Superior temporal gyrus (tissue), 1 donor: ENCODE measurements at regions not wholly inside any gene's neighbourhood (a gene's known extent, or its start where the extent isn't known, plus 50 kb on each side); places are given as distances from the start of the nearest gene placed in this dataset.
"Not testable (repeated sequence)": the region's sequence is repeated elsewhere in the genome, so short reads cannot be mapped to it uniquely, and the experiment has no call there.

Experiments used
- DNase-seq: peaks from one replicate; pipeline ENCODE4 v3.0.0-alpha.2; 2016; ENCODE audit errors: extremely low spot score

DNA sequence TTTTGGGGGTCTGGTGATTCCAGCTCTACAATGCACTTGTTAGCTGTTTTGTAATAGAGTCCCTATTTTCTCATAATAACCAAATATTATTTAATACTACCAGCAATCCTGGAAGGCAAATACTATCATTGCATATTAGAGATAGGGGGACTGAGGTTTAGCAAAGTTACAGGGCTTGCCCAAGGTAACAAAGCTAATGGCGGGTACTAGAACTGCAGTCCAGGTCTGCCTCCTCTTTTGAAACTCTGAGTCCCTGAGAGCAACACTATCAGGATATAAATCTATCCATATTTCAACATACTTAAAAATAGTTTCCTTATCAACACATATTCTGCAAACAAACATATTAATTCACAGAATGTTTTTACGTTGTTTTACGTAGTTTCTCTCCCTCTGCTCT lies 235.5 kb upstream of the ACVR2A start:
- DNase-seq: no peak

DNA sequence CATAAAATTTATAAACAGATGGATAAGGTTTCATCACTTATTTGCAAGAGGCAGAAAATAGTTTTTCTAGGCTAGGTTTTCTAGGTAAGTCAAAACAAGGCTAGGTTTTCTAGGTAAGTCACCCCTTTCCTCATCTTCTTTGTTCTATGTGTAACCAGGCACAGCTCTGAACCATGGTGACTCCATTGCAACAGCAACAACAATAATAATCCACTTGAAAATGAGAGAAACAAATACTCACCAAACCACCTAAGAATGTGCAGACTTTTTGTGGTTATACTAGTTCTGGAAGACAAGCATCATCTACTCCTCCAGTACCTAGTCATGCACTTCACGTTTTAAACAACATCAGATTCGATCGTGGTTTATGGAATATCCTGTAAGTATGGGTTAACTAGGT lies 237.4 kb upstream of the ACVR2A start:
- no peak for DNase-seq

DNA sequence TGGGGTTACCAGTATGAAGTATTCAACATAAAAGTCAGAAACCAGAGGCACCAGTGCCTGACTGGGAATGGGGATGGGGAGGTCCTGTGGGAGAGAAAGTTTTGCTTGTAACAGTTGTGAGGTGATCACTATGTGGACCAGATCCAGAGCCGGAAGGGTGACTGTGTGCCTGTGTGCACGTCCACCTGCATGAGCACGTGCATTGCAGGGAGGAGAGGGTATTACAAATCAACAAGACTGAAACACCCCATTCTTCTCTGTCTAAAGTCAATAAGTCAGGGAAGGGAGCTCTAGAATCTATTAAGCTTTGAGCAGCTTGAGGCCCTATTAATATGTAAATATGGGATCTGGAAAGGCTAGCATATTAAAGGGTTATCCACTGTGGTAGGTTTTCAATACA lies 241.0 kb upstream of the ACVR2A start:
- no peak for DNase-seq

DNA sequence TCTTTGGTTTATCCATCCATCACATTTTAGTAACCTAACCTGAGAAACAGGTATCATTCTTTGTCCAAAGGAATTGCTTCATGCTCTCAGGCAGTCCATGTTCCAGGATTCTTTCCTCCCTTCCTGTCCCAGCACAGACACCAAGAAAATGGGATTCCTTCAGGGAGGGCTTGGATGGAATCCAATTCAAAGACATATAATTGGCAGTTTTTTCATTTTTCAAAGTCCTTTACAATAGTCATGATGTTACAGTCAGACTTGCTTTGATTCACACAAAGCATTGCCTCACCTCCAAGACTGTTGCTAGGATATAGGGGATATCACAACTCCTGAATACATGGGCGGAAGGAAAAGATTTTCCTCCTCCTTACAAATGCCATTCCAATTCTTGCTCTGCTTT lies 241.4 kb upstream of the ACVR2A start:
- DNase-seq: no peak

DNA sequence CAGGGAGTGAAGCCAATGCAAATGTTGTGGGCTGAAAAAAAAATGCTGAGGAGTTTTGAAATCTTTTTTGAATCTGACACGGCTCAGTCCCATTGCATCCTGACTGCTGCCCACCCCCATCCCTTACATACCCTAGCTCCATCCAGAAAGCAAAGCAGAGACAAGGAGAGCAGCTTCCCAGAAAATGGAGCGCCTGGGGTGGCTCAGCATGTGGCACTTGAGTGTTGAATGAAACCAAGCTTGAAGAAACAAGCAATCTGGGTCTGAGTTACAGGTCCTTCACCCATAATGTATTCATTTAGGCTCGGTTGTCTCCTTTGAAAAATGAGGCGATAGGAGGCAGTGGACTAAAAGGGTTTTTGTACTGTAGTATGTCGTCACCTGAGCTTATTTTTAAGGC lies 244.2 kb upstream of the ACVR2A start:
- DNase-seq: no peak

DNA sequence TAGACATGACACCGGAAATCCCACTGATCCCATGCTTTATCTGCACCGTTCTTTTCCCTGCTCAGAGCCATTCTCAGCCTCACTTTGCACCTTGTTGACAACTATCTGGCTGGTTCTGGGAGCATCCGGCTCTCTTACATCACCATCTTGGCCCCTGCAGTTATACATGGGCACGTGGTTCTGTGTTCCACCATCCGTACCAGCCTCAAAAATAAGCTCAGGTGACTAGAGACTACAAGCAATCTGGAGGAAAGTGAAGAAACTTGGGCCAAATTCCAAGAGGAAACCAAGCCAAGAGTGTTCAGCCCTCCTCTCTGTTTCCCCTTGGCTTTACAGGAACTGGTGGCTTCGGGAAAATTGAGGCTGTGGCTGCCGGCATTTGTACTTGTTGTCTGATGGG lies 244.6 kb upstream of the ACVR2A start:
- no peak for DNase-seq

DNA sequence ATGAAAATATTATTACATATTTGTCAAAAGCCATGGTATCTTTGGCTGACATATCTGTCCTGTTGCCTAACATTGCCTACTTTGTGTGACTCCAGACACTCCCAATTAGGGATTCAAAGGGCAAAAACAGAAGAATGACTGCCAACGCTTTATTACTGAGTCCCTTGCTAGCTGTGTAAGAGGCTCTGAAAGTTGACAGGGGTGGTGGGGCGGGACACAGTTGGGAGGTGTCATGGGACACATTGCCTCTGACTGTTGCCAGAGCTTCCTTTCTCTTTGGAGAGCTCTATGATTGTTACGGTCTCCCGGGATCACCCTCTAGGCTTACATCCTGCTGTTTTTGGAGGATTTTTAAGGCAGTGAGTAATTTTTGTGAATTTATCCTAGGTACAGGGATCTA lies 249.6 kb upstream of the ACVR2A start:
- no peak for DNase-seq

DNA sequence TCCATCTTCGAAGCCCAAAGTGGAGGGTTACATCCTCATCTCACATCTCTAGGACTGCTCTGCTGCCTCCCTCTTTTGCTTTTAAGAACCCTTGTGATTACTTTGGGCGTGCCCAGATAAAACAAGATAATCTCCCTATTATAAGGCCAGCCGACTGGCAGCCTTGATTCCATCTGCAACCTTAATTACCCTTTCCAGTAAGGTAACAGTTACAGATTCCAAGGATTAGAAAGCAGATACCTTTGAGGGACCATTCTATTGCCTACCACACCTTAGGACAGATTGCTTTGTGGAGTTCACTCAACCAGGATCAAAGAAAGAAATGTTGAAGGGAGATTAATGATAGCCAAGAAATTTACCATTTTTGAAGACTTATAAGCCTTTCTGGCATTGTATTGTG lies 250.8 kb upstream of the ACVR2A start:
- no peak for DNase-seq

DNA sequence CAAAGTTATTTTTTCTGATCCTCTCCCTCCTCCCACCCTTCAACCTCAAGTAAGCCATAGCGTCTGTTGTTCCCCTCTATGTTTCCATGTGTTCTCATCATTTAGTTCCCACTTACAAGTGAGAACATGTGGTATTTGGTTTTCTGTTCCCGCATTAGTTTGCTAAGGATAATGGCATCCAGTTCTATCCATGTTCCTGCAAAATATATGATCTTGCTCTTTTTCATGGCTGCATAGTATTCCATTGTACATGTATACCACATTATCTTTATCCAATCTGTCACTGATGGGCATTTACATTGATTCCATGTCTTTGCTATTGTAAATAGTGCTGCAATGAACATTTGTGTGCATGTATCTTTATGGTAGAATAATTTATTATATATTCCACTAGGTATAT lies 252.0 kb upstream of the ACVR2A start:
- DNase-seq: not testable (repeated sequence)

DNA sequence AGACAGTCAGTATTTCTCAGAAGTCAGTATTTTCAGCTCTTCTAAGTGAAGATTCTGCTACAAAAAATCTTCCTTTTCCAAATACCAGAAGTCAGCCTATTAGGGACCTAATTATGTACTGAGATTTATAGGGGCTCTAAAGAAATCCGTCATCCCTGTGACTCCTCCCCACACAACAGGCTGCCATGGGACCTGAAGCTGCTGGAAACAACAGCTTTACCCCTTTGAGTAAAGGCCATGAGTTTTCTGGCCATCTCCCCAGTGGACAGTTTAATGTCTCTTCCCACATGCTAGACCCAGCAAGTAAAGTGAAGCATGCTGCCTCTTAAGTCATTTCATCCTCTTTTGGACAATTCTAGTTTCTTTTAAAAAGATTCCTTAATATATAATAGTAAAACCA lies 255.7 kb upstream of the ACVR2A start:
- DNase-seq: no peak

DNA sequence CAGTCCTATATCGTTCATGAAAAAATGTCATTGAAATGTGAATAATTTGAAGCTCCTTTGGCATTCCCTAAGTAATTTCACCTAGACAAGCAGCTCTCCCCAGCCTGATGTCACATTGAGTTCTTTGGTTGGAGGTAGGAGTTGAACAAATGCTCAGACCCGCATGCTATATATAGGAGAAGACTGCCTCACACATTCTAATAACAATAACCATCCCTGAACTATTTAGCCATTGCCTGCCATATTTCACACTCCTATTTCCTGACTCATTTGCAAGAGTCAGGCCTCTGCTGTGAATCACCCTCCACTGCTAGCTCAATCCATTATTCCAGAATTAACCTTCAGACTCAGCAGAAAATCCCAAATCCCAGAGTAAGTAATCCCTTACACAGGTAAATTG lies 256.6 kb upstream of the ACVR2A start:
- DNase-seq: no peak

DNA sequence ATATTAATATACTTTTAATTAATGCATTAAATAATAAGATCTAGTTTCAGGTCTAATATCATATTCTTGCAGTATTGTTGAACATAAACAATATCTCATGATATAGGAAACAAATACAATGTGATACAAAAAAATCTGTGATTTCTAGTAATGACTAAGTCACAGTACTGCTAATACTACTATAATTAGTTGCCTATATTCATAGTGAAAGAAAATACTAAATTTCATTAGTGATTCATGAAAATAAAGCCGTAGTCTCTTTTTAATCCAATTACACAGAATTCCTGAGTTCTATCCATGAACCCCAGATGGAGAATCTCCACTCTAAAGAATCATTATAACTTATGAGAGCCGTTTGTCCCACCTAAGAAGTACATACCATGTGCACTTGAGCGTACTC lies 266.3 kb upstream of the ACVR2A start:
- DNase-seq: no peak

DNA sequence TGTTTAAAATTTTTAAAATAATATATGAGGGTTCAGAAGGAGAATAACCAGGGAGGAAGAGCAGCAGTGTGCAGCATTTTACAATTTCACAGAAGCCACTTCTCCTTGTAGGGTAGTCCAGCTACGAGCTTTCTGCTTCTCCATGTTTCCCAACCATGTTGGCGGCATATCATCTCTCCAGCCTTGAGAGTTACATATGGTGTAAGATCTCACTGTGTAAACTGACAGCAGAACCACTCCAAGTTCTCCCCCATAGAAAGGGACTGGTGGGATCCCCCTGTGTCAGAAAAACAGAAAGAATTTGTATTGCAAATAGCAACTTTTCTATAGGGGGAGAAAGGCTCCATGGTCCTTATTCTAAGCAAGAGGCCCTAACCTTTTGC lies 266.8 kb upstream of the ACVR2A start:
- no peak for DNase-seq

DNA sequence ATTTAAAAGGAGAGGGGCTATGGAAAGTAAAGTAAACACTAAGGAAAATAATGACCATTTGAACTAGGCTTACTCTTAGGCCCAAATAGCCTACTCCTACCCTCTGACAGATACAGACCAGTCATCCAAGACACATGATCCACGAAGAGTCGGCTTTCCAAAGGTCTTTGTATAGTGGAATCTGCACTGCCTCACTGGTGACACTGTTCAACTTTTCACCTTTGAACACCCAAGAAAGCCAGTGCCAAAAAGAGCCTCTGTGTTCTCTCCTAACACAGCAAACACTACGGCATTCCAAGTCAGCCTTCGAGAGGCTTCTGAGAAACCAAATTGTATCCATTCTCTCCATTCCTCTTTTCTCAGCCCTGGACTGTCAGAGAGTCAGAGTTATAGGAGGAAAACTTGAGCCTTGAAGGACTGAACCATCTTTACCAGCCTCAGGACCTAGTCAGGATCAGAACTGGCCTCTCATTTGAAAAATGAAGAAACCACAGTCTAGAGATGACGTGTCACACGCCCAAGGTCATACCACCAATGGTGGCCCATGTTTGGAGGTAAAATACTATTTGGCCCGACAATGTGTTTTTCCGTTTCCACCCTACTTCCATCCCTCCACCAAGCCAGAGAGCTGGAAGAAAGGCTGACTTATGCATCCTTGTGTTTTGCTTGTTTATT lies 267.4 kb upstream of the ACVR2A start:
- DNase-seq: no peak

DNA sequence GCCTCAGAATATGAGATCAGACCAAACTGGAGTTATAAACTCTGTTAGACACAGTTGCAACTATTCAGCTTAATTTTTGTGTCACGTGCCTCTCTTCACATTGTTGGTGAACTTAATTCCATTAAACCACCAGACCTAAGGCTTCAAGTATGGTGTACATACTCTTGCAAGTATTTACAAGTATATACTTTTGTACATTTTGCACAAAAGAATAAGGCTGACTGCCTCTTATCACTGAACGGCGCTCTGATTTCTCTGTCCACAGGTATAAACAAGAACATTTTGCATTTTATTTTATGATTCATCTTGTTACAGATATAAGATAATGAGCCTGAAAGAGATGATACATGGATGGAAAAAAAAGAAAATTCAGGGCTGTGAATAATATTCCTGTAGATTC lies 269.7 kb upstream of the ACVR2A start:
- no peak for DNase-seq

DNA sequence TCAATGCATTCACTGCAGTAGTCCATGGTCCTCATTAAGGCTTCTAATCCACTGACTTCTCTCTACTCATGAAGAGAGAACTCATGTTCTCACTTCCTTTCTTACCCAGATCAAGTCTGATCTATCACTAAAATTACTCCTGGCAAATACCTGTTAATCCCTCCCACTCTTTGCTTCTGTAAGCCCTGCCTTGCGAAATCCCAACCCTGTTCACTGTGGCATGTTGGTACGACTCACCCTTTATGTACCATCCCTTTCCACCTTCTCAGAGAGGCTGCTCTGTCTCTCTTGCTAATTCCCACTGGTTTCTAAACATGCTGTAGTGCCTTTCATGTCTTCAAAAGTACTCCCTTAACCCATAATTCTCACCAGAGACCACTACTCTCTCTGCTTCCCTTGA lies 272.2 kb upstream of the ACVR2A start:
- DNase-seq: no peak

DNA sequence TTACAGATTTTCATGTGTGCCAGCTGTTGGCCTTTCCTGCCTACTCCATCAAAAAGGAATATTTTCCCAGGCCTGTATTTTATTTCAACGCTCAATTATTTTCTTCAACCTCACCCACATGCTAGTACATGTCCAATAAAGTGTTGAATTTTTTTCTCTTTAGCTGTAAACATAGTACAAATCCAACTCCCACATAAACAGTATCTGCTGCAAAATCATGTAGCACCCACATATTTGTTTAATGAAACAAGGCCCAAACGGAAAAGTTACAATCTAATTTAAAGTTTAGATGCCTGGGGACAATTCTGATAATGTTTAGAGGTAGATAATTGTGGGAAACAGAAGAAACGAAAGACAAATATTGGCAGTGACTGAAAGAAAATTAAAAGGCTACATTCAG lies 275.4 kb upstream of the ACVR2A start:
- DNase-seq: no peak

DNA sequence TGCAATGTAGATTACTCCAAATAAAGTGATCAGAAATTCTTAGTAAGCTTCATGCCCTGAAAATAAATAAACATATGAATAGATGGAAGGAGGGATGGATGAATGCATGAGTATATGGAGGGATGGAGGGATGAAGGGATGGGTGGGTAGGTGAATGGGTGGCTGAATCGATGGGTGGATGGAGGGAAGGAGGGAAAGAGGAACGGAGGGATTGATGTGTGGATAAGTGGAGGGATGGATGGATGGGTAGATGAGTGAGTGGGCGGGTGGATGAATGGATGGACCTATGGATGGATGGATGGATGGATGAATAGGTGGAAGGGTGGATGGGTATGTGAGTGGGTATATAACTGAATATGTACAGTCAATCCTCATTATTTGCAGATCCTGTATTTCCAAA lies 276.7 kb upstream of the ACVR2A start:
- DNase-seq: no peak

DNA sequence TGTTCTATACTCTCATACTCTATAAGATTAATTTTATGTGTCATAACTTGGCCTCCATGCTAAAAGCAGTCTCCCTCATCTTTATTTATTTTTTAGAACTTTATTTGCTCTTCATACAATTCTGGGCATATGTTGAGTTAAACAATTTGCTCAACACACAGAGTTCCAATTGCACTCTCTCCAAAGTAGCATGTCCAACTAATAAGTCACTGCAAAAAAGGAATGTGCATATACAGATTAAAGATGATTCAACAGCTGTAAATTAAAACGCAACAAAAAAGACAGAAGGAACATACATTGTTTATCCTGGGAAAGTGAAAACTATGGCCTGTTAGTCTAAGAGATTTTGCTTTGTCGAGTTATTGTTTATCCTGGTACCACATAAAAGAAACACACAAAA lies 277.7 kb upstream of the ACVR2A start:
- no peak for DNase-seq

DNA sequence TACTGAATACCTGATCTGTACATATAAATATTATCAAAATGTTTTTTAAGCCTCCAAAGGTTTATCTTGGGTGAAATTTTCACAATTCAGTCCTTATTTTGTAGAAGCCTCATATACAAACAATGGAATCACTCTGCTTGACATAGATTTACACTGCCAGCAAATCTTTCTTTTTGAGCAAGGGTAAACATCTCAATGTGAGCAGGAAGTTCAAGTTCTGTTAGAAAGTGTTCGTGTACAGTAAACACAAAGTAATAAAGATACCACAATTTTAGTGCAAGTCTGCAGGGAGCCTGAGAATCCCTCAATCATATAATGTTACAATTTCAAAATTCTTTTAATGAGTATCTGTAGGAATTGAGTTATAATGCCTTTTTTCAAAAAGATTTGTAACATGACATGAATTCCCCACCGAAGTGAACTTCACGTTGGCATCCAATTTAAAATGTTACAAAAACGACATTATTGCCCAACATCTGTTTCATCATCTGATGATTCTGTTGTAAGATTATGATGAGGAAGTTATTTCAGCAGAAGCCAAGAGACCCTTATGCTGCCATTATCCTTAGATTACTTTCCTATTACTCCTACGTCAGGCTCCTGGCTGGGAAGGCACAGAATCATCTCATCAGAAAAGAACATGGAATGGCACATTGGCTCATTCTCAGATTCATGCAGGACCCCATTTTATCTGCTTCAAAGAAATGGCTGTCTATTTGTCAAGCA lies 283.9 kb upstream of the ACVR2A start:
- DNase-seq: no peak

DNA sequence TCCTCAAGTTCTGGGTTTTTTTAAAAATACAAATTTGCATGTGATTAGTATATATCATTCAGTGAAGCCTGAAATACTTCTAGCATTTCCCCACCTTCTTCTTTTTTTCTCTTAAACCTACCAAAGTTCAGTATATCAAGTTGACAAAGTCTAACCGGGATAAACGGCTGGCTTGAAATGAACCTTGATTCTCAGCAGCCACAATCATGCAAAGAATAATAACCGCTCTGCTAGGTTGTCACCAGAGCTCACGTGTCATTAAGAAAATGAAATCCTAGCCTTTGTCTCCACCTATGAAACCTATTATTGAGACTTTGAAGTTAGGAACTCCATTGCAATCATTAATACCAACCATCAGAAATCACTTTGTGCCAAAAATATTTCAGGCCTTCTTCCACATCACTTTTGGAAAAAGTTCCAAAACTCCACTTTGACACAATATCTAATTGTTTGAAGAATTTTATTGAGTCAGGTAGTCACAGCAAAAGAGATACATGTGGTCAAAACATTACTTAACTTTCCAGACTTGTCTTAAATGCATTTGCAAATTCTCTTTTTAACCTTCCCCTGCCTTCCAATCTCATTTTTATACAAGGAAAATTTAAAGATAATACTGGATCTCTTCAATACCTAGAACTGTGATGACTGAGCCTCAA lies 285.6 kb upstream of the ACVR2A start:
- no peak for DNase-seq

DNA sequence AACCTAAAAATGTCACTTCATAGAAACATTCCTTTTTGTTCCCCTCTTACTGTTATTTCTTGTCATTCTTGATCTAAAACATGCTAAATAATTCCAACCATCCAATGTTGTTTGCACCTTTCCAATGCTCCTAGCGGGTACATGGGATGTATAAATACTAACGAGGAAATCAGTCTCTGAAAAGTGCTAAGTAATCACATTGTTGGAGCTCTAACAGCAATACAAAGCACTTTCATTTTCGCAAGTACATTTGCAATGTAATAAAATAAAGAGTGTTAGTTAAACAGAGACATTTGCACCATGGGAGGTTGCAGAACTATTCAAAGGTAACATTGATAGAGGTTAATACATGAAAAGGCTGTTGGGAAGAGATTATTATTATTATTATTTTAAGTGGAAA lies 286.2 kb upstream of the ACVR2A start:
- no peak for DNase-seq

DNA sequence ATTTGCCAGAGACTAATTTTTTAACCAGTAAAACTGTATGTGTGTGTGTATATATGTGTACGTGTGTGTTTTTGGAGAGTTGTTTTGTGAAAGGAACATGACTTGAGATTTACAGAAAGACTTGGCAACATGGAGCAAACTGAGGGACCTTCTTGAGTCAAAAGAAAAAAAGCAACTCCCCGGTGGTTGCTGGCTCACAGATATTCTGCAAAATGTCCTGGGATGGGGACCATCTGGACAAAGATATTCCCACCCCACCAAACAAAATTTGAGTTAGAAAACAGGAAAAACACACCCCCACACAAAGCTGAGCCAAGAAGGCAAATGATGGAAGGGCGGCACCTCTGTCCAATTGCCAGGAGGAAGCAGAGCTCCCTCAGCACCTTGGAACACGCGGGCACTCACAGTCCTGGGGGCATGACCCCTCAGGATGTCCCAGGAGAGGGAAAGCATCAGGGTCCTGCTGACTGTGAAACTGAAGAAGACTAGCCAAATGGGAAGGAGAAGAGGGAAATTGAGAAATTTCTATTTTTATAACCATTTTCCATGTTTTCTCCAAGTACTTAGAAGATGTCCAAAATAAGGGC lies 290.2 kb upstream of the ACVR2A start:
- DNase-seq: no peak
